WERI-Rb-1 (cell line): ENCODE measurements at regions not wholly inside any gene's neighbourhood (a gene's known extent, or its start where the extent isn't known, plus 50 kb on each side); places are given as distances from the start of the nearest gene placed in this dataset.

Experiments used
- DNase-seq: peaks from one replicate; pipeline ENCODE4 v3.0.0-alpha.2; 2020
- H3K27ac ChIP-seq: fragments of 250-450 bp; sonication (Bioruptor Pico); 2 replicates; pipeline ENCODE4 v1.5.1; 2020; ENCODE audit warnings: mild to moderate bottlenecking, moderate library complexity
- H3K27me3 ChIP-seq: fragments of 250-450 bp; sonication (Bioruptor Pico); 2 replicates; pipeline ENCODE4 v1.5.1; 2021; ENCODE audit warnings: mild to moderate bottlenecking, low read depth, moderate library complexity; ENCODE audit not compliant: insufficient read depth, severe bottlenecking
- H3K36me3 ChIP-seq: fragments of 250-450 bp; sonication (Bioruptor Pico); 2 replicates; pipeline ENCODE4 v1.5.1; 2020; ENCODE audit warnings: mild to moderate bottlenecking, moderate library complexity
- H3K4me3 ChIP-seq: 2 replicates; pipeline ENCODE4 v1.5.1; 2011; ENCODE audit warnings: low read depth, mild to moderate bottlenecking, control low read depth, low read length
- H3K9me3 ChIP-seq: fragments of 250-450 bp; sonication (Bioruptor Pico); 2 replicates; pipeline ENCODE4 v1.5.1; 2021; ENCODE audit warnings: mild to moderate bottlenecking, moderate library complexity; ENCODE audit not compliant: severe bottlenecking
- TF ChIP-seq, protein P1 (sequence below): IDR thresholded peaks from 2 replicates; pipeline ENCODE4 v1.5.1; 2011; ENCODE audit warnings: low read depth, mild to moderate bottlenecking, control low read depth, inconsistent platforms, low read length

- Histone ChIP-seq H3K27ac (no peak overlapping the region), H3K9me3 (no peaks in the 10 kb centered on the region), H3K4me3 (no peak overlapping the region), H3K27me3 (no peaks in the 10 kb centered on the region), H3K36me3 (no peaks in the 10 kb centered on the region)
- no peak for DNase-seq
- TF ChIP-seq, protein P1, sequence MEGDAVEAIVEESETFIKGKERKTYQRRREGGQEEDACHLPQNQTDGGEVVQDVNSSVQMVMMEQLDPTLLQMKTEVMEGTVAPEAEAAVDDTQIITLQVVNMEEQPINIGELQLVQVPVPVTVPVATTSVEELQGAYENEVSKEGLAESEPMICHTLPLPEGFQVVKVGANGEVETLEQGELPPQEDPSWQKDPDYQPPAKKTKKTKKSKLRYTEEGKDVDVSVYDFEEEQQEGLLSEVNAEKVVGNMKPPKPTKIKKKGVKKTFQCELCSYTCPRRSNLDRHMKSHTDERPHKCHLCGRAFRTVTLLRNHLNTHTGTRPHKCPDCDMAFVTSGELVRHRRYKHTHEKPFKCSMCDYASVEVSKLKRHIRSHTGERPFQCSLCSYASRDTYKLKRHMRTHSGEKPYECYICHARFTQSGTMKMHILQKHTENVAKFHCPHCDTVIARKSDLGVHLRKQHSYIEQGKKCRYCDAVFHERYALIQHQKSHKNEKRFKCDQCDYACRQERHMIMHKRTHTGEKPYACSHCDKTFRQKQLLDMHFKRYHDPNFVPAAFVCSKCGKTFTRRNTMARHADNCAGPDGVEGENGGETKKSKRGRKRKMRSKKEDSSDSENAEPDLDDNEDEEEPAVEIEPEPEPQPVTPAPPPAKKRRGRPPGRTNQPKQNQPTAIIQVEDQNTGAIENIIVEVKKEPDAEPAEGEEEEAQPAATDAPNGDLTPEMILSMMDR, result no peak
Observed at GRCh38 chr13:69468624-69469023, 639.0 kb upstream of the ATXN8OS start.

DNA sequence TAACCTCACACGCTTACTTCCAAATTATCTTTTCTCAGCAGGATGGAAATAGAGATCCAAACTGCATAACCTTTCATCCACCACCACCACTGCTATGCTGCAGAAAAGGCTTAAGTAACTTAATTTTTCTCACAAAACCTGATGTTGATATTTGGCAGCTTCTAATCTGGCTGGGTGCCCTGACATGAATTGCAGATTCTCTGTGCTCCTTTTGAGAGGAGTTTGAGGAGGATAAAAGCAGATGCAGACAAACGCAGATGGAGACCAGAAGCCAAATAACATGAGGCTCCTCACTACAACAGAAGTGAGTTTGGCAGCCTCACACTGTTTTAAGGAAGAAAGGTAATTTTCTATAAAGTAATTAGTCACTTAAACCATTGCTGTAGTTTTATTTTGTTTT, 646.2 kb upstream of the ATXN8OS start:
- Histone ChIP-seq H3K9me3 (no peaks in the 10 kb centered on the region), H3K36me3 (no peaks in the 10 kb centered on the region), H3K4me3 (no peak overlapping the region), H3K27me3 (no peaks in the 10 kb centered on the region), H3K27ac (no peak overlapping the region)
- TF ChIP-seq, protein P1, result no peak
- DNase-seq, result no peak

- TF ChIP-seq, protein P1, result no peak
- no peaks in the 10 kb centered on the region for H3K36me3 ChIP-seq
- H3K9me3 ChIP-seq, result no peaks in the 10 kb centered on the region
- H3K4me3 ChIP-seq, result no peak overlapping the region
- DNase-seq, result no peak
- no peaks in the 10 kb centered on the region for H3K27me3 ChIP-seq
- H3K27ac ChIP-seq, result no peak overlapping the region
Observed at GRCh38 chr13:69459346-69459745, 648.3 kb upstream of the ATXN8OS start.

GRCh38 chr13:69458013-69458412, 649.6 kb upstream of the ATXN8OS start:
- H3K27ac ChIP-seq, result no peak overlapping the region
- no peak for DNase-seq
- no peaks in the 10 kb centered on the region for H3K27me3 ChIP-seq
- no peaks in the 10 kb centered on the region for H3K9me3 ChIP-seq
- no peak overlapping the region for H3K4me3 ChIP-seq
- TF ChIP-seq, protein P1, result no peak
- no peaks in the 10 kb centered on the region for H3K36me3 ChIP-seq

DNA sequence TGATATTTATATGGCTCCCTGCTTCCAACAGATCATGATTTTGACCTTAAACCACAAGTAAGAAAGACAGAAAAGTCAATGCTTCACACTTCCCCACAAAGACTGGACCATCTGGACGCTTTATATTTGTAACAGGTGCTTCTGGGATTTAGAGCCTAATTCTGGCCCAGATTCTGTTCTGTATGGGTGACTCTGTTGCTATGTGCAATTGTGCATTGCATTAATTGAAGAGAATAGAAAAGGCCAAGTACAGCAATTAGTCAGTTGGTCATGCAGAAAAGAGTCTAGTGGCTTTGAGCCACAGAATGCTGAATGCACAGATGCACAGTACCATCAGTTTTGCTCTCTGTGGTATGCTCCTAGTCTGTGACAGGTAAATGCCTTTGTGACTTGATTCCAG, 657.4 kb upstream of the ATXN8OS start:
- TF ChIP-seq, protein P1, result no peak
- Histone ChIP-seq H3K4me3 (no peak overlapping the region), H3K36me3 (no peaks in the 10 kb centered on the region), H3K9me3 (no peaks in the 10 kb centered on the region), H3K27ac (no peak overlapping the region), H3K27me3 (no peaks in the 10 kb centered on the region)
- peak; percentile 6 for DNase-seq

DNA sequence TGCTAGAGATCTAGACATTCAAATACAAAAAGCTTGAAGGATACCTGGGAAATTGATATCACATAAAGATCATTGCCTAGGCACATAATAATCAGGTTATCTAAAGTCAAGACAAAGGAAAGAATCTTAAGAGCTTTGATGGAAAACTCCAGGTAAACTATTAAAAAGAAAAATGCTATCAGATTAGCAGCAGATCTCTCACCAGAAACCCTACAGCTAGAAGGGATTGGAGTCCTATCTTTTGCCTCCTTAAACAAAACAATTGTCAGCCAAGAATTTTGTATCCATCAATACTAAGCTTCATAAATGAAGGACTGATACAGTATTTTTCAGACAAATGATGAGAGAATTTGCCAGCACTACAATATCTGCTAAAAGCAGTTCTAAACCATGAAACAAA, 682.4 kb upstream of the ATXN8OS start:
- no peak for DNase-seq
- TF ChIP-seq, protein P1, result no peak
- no peak overlapping the region for H3K27ac ChIP-seq
- no peaks in the 10 kb centered on the region for H3K36me3 ChIP-seq
- no peak overlapping the region for H3K4me3 ChIP-seq
- no peaks in the 10 kb centered on the region for H3K27me3 ChIP-seq
- H3K9me3 ChIP-seq, result no peaks in the 10 kb centered on the region
